ENCODE measurements at regions not wholly inside any gene's neighbourhood (a gene's known extent, or its start where the extent isn't known, plus 50 kb on each side); places are given as distances from the start of the nearest gene placed in this dataset.

DNA sequence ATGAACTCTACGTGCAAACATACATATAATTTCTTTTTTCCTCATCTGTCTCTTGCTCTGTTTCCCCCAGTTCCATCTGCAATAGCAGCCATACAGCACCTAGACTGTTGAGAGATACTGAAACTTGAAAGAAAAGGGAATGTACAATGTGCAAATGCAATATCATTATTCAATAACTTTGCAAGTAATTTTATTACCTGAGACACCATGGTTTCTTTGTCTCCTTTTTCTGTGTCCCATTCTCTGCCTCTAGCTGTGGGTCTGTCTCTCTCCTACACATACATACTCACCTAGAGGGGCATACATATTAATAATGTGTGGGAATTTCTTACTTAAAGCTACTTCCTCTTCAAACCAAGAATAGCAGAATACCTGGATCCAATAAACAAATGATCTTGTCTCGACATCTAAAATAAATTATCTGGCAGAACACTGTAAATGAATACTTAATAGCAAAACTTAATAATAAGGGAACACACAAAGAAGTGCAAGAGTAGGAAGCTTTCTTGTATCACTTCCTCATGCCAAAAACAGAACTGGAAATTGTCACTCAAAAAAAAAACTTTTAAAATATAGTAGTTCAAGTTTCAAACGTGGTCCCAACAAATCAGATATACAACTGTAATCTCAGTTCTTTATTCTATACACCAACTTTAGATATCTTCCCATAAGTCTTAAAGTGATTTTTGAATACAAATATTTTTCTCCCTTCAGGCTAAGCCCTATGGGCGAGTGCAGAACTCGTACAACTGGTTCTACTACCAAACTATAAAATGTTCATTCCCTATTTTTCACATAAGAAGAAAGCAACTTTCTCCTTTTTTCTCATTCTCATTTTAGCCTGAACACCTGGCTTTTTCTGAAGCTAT, 194.6 kb downstream of the NRIP1 start:
- DNase-seq (ENCODE audit: low read depth, low spot score): no peak

DNA sequence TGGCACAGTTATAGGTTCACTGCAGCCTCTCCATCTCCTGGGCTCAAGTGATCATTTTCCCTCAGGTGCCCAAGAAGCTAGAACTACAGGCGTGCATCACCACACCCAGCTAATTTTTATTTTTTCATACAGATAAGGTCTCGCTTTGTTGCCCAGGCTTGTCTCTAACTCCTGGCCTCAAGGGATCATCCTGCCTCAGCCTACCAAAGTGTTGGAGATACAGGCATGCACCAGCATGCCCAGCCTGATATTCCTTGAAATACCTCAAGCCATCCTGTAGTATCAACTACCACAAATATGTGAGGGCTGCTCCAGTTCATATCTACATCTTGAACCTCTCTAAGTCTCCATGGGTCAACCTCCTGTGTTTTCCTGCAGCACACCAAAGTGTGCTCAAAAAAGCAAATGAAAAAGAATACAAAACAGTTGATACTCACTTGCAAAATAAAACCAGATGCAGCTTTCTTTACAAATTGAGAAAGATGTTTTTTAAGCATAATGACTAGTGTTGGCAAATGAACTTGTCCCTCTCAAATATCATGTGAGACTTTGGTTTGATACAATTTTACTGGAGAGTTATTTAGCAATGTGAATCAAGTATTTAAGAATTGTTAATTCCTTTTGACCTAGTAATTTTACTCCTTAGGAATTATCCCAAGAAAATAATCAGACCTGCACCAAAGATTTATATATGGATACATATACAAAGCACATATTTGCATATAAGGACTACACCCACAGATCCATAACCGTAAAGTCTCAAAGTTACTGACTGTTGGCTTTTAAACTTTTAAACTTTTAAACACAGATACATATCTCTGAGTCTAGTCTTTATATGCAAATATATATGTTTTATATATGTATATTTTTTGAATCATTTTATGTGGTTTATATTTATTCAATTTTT, 197.7 kb downstream of the NRIP1 start:
- no peak for DNase-seq (ENCODE audit: low read depth, low spot score)

DNA sequence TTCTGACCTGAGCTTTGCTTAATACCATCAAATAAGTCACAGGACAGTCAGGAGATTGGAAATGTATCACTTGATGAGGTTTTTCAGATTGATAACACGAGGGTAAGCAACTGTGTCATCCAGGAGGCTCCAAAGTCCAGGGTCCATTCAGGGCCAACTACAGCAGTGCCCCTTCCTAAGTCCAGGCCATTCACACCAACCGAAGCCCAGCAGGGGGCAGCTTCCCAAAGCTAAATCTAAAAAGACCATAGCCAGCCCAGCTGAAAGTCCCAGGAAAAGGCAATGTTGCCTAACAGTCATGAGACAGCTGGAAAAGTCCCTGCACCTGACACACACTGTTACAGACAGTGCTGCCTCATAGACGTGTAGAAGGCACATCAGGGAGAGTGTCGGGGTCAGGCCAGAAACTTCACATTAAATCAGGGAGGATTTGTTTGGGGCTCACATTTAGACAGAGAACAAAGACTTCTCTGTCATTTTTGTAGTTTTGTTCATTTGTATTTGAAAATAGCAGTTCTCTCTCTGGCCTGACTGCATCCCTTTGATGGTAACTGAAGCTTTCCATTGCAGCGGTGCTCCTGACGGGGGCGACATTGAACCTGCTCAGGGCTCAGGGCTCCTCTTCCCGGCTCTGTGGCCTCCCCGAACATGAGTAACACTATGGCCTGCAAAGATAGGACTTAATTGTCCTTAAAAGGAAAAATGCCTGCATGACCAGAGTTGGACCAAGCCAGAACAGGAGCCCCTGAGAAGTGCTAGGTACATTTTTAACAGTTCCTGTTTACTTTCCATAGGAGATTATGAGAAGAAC, 200.4 kb downstream of the NRIP1 start:
- DNase-seq (ENCODE audit: low read depth, low spot score): peak; percentile 92

DNA sequence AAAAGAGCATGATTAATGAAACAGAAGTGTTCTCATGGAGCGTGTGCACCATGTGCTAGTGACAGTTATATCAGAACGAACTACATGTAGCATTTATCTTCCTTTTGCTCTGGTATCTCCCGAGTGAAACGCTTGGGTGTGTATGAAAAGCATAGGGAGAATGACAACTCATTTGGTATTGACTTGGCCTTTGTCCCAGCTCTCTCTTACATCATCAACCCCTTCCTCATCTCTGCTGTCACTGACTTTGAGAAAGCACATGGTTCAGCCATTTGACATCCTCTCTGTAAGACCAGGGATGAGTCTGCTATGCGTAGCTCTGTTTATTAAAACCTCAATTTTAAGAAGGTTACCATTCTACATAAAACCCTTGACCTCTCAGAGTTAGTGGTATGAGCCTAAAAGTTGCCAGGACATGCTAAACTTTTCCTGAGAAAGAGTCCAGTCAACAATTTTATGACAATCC, 201.0 kb downstream of the NRIP1 start:
- no peak for DNase-seq (ENCODE audit: low read depth, low spot score)

DNA sequence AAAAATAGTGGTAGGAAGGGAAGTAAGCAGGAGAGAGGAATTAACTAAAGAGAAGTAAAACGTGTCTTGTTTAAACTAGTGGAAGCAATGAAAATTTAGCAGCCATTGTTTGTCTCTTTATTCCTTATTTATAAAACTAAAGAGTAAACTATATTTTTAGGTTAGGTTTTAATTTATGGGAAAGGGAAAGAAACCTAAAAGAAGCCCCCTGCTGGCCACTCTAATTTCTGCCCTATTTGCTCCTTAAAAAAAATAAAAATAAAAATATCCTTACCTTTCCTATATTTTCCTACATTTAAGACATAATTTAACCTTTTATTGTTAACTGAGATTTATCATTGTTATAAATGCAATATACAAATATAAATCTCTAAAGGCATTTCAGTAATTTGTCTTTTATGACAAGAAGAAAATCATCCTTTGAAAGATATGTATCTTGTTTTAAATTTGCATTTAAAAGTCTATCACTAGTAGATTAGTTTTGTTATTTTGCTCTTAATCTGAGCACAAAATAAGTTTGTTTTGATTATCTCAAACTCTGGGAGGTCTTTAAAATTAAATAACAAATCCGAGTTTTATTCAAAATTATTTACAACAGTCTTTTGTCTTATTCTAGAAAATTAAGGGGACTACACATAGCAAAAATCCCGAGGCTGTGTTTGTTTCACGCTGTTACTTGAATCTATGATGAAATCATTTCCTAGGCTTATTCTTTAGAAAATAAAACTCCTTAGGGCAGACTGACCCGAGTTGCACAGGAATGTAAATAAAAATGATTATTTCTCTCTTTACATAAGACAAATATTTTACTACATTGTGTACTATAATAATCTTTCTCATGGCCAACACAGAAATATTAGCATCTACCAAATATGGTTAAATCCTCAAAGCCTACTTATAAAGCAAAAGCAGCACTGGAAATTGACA, 201.7 kb downstream of the NRIP1 start:
- DNase-seq (ENCODE audit: low read depth, low spot score): peak; percentile 43

DNA sequence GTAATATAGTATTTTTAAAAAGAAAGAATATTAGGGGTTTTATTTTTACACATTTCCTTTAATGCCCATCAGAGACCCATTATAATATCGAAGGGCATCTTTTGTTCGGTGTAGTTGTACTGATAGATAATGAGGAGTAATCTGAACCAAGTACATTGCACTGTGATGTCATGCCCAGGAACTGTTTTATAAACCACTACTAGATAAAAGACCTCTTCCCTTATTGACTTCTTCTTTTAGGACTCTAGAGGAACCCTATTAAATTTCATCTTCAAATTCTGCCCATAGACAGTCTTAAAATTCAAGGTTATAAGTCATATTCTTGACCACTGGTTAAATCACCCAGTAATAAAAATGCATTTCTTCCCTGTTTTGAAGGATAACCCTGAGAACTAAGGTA, 206.5 kb downstream of the NRIP1 start:
- no peak for DNase-seq (ENCODE audit: low read depth, low spot score)

DNA sequence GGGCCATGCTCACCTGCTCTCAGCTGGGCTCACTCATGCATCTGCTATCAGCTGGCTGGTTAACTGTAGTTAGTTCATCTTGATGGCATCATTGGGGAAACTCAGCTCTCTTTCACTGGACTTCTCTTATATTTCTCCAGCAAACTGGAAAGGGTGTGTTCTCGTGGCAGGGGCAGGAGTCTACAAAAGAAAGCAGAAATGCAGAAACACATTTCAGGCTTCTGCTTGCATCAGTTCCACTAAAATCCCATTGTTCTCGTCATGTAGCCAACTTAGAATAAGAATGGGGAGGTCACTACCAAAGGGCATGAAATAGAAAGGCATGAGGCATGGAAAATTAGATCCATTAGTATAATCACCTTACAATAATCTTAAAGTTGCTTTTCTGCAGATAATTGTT, 207.3 kb downstream of the NRIP1 start:
- no peak for DNase-seq (ENCODE audit: low read depth, low spot score)

DNA sequence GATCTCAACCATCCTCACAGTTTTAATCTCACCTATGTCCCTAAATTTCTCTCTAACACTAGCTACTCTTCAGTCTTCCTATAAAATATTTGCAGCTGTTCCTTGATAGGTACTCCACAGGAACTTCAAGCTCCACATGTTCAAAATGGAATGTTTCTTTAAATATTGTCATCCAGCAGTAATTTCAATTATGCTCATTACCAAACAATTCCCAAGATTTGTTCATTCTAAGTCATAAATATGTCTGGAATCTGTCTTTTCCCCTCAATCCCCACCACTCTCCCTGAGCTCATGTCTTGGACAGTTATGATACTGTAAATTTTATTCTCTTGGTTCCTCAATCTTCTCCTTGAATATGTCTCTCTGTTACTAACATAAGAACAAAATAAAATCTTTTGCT, 214.4 kb downstream of the NRIP1 start:
- DNase-seq (ENCODE audit: low read depth, low spot score): peak; percentile 41

DNA sequence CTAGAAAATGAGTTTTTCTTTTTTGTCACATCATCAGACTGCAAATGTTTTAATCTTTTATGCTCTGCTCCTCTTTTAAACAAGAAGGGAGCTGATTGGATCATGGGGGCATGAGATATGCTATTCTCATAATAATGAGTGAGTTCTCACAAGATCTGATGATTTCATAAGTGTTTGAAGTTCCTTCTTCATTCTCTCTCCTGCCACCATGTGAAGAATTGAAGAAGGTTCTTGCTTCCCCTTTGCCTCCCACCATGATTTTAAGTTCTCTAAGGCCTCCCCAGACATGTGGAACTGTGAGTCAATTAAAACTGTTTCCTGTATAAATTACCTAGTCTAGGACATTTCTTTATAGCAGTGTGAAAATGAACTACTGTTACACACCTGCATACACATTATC, 218.2 kb downstream of the NRIP1 start:
- DNase-seq (ENCODE audit: low read depth, low spot score): no peak

DNA sequence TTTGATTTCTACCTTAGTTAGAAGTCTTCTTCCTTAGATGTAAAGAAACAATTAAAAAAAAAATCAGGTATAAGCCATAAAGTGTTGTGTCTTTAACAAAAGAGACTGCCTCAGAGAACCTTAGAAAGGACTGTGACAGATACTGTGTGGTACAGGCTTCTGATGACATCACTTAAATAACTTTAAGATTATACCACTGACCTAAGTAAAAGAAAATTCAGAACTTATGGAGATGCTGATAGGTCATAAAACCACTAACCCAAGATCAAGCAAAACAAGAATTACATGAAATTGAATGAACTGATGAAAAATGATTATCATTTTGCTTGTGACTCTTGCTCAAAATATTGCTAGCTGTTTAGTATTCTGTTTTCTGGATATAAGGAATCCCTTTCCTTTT, 220.8 kb downstream of the NRIP1 start:
- no peak for DNase-seq (ENCODE audit: low read depth, low spot score)

DNA sequence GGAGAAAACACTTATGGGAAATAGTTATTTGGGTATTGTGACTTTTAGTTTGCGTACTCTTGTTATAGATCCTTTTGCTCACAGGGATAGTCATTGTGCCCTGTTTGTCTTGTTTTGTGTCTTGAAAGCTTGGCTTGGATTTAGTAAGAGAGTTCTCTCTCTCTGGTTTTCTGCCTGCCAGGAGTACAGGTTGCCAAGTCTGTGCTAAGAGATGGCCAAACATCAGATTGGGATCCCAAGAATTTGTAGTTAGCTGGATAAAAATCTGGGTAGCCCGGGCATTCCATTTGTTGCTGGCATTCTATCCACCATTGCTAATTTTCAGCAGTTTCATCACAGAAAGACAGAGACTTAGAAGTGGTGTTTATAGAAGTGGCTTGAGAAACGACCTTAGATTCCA, 222.2 kb downstream of the NRIP1 start:
- peak; percentile 29 for DNase-seq (ENCODE audit: low read depth, low spot score)

DNA sequence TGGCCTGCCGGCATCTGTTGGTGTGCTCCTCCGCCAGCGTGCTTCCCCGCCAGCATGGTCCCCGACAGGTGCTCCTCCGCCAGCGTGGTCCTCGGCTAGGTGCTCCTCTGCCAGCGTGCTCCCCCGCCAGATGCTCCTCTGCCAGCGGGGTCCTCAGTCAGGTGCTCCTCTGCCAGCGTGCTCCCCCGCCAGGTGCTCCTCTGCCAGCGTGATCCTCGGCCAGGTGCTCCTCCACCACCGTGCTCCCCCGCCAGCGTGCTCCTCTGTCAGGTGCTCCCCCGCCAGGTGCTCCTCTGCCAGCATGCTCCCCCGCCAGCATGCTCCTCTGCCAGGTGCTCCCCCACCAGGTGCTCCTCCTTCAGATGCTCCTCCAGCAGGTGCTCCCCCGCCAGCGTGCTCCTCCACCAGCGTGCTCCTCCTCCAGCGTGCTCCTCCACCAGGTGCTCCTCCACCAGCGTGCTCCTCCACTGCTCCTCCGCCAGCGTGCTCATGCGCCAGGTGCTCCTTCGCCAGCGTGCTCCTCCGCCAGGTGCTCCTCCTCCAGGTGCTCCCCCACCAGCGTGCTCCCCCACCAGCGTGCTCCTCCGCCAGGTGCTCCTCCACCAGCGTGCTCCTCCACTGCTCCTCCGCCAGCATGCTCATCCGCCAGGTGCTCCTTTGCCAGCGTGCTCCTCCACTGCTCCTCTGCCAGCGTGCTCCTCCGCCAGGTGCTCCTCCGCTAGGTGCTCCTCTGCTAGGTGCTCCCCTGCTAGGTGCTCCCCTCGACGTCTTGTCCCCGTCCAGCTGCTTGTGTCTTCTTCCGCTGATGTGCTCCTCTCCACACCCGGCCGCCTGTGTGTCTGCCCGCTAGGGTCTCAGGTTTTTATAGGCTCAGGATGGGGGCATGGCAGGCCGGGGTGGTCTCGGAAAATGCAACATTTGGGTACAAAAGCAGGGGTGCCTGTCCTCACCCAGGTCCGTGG, 223.0 kb downstream of the NRIP1 start:
- DNase-seq (ENCODE audit: low read depth, low spot score): no peak

DNA sequence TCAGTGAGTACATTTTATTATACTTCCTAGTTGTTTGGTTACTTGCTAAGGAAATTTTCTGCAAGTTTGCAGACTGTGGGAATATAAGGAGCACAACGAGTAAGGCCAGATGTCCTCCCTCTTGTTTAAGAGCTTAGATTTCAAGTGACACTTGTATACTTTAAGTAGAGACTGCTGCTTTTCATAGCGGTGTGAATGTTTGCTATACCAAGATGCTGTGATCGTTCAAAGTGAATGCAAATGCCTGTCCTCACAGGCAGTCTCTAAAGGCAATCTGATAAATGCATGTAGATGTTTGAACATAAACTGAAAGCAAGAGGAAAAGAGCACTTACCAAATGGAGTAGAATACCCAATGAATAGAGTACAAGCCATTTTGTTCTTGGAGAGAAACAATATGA, 226.4 kb downstream of the NRIP1 start:
- no peak for DNase-seq (ENCODE audit: low read depth, low spot score)

DNA sequence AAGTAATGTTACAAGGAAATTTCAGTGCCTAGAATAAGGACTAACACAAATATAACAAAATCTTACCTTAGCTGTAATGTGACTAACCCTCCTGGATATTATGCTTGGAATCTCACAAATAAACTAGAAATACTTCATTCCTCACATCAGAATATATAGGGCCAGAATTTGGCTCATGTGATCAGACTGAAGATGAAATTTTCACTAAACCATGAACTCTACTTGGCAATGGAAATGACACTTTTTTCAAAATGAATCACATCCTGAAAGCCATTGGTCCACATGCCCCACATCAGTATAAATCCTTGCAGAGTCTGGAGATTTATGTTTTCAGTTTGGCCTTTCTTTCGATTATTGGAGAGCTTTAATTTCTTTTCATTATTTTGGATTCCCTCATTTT, 227.8 kb downstream of the NRIP1 start:
- DNase-seq (ENCODE audit: low read depth, low spot score): peak; percentile 16

DNA sequence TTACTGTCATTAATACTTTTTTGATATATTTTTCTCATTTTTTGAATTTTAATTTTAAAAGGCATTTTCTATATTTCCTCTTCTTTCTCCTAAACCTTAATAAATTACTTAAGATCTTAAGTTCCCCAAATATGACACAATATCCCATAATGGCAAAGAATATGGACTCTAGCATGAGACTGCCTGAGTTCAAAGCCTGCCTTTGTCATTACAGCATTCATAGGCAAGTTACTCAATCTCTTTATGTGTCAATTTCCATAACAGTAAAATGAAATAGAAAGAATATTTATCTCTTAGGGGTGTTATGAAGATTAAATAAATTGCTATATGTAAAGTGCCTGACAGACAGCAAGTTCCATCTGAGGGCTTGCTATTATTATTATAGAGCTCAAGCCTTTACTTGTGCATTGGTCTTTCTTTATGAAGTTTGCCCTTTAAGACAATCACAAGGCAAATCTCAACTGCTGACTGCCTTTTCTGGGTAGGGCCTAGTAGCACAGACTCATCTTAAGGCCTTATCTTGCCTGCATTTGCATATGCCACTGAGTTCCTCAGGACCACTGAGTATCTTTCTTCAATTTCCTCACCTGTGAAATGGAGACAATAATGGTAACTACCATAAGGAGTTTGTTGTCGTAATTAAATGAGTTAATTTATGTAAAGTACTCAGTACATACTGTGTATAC, 231.0 kb downstream of the NRIP1 start:
- DNase-seq (ENCODE audit: low read depth, low spot score): no peak

DNA sequence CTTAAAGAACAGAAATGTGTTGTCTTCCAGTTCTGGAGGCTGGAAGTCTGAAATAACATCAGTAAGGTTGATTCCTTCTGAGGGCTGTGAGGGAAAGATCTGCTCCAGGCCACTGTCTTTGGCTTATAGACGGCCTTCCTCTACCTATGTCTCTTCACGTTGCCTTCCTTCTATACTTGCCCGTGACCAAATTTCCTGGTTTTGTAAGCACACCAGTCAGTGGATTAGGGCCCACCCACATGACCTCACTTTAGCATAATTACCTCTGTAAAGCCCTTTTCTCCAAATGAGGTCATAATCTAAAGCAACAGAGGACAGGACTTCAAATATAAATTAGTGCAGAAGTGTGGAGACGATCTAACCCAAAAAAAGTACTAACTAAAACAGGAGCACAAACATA, 231.6 kb downstream of the NRIP1 start:
- DNase-seq (ENCODE audit: low read depth, low spot score): no peak

DNA sequence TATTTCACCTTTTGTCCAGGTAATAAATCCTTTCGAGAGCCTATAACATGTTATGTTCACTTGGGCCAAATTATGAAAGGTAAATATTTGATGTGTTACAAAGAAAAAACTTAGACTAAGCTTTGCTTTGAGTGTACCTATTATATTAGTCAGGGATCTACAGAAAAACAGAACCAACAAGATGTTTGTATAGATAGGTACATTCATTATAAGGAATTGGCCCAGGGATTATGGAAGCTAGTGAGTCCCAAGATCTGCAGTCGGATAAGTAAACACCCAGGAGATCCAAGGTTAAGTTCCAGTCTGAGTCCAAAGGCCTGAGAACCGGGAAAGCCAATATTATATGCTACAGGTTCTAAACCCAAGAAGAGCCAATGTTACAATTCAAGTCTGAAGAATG, 234.5 kb downstream of the NRIP1 start:
- no peak for DNase-seq (ENCODE audit: low read depth, low spot score)

DNA sequence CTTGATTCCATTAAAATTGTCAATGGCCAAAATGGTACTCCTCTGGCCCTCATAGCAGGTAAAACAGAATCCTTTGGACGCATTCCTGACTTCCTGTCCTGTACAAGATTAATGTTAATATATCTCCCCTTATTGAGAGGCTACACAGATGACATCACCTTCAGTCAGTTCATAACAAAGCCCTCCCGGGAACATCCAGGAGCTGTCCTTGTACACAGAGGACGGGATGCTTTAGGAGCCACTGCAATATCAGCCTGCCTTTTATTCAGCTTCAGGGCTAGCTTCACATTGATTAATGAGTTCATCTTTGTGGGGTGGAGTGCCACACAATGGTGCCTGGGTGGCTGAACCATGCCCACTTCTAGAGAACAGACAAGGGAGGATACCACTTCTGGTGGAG, 235.1 kb downstream of the NRIP1 start:
- DNase-seq (ENCODE audit: low read depth, low spot score): no peak

DNA sequence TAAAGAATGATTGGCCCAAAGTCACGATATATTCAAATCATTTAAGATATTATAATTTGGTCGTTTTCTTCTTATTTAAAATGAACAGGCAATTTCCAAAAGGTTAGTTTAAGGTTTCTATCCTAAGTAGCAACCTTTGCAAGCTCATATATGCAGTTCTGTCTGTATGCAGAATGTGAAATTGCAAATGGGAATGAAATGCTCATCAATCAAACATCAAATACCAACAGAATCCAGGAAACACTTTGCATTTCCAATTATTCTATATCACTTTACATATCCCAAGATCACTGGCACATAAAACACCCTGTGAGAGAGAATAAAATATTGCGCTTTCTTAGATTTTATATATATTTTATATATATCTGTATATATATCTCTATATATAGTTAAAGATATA, 237.3 kb downstream of the NRIP1 start:
- DNase-seq (ENCODE audit: low read depth, low spot score): no peak

Measured in astrocyte of the hippocampus (primary cell).